Kidney (tissue), 13 donors: ENCODE measurements at regions not wholly inside any gene's neighbourhood (a gene's known extent, or its start where the extent isn't known, plus 50 kb on each side); places are given as distances from the start of the nearest gene placed in this dataset.

Source experiments
- DNase-seq, 5 donors: peaks; one replicate each; pipeline ENCODE4 v3.0.0-alpha.2; 2013 to 2020
- FAIRE-seq: peaks from 2 replicates; lab custom pipeline; 2012; peaks lifted over from hg19 to GRCh38; lab: Jason Lieb, UNC
- H3K27ac ChIP-seq, 2 donors: one replicate each; pipeline ENCODE4 v1.7.0; 2013; ENCODE audit warnings: low read depth in 2 of 2, low read length in 2 of 2, inconsistent platforms in 1 of 2
- H3K27me3 ChIP-seq: one replicate; pipeline ENCODE4 v1.7.1; 2013; ENCODE audit warnings: low read length, inconsistent platforms; ENCODE audit not compliant: control insufficient read depth, insufficient read depth
- H3K36me3 ChIP-seq, 3 donors: one replicate each; pipeline versions ENCODE4 v1.7.0 to v1.7.1; 2013; ENCODE audit warnings: low read length in 3 of 3, control low read depth in 1 of 3, inconsistent platforms in 1 of 3; ENCODE audit not compliant: insufficient read depth in 3 of 3, control insufficient read depth in 2 of 3
- H3K4me1 ChIP-seq, 3 donors: one replicate each; pipeline versions ENCODE4 v1.7.0 to v1.7.1; 2013; ENCODE audit warnings: low read length in 3 of 3, inconsistent platforms in 1 of 3, low read depth in 1 of 3; ENCODE audit not compliant: control insufficient read depth in 2 of 3, insufficient read depth in 2 of 3
- H3K4me3 ChIP-seq, 3 donors: one replicate each; pipeline versions ENCODE4 v1.7.0 to v1.8.1; 2013; ENCODE audit warnings: low read length in 3 of 3, control low read depth in 1 of 3, inconsistent platforms in 1 of 3
- H3K9ac ChIP-seq, 3 donors: one replicate each; pipeline versions ENCODE4 v1.7.0 to v1.7.1; 2013; ENCODE audit warnings: low read length in 3 of 3, control low read depth in 1 of 3, inconsistent platforms in 1 of 3
- H3K9me3 ChIP-seq, 3 donors: one replicate each; pipeline versions ENCODE4 v1.7.0 to v1.7.1; 2013; ENCODE audit warnings: low read length in 3 of 3, control low read depth in 1 of 3, inconsistent platforms in 1 of 3; ENCODE audit not compliant: control insufficient read depth in 2 of 3, insufficient read depth in 1 of 3
- intact Hi-C: fragments of 100-400 bp; cut with DNase I; formaldehyde crosslinking; loops from one replicate; pipeline ENCODE4 v1.11.1; 2022
- TF ChIP-seq, protein P1 (sequence below): IDR thresholded peaks from 3 replicates; pipeline ENCODE4 v1.5.1; 2012; ENCODE audit warnings: mild to moderate bottlenecking, moderate library complexity, borderline replicate concordance; ENCODE audit not compliant: insufficient read depth; ENCODE audit errors: extremely low read depth
- donor health status: control.
- donor health status: control.
- donor health status: control.
- donor health status: control.
- donor health status: control.
- donor health status: DM: yes; HTN: yes; CAD: no.
- donor health status: Normal renal cell carcinoma (clear cell type).

DNA sequence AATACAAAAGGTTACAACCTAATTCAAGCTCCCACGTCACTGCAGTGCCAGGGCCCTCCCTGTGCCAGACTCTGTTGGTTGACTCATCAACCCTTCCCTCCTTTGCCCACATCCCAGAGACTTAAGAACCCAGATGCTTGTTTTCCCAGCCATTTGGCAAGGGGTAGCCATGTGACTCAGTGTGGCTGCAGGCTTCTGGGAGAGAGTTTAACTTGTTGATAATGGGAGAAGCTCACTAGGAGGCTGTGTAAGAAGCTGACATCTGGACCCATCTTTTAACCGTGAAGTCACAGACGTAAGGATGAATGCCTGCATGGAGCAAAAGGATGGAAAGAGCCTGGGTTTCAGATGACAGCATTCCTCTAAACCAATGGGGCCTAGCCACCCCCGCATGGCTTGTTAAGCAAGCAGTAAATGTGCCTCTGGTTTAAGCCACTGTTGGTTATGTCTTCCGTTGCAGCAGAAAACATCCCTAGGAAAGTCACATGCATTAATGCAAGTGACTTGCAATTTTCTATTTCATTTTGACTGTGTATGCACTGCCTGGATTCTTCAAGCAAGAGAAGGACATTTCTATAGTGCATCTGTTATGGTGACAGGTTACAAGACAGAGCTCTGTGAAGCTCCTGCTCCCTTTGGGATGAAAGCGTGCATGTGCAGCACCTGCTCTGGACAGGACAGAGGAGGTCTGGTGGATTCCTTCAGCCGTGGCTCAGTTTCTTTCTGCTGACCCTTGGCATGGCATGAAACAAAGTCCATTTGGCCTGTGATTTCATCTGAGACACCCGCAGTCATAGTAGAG, 57.5 kb upstream of the CREB5 start:
- H3K4me3 ChIP-seq, result no peak overlapping the region
- H3K9ac ChIP-seq, result no peak overlapping the region
- DNase-seq, result peak in 4 of 5 donors; percentile 78 to 95 (median 92)
- no peaks in the 10 kb centered on the region for H3K9me3 ChIP-seq
- TF ChIP-seq, protein P1, sequence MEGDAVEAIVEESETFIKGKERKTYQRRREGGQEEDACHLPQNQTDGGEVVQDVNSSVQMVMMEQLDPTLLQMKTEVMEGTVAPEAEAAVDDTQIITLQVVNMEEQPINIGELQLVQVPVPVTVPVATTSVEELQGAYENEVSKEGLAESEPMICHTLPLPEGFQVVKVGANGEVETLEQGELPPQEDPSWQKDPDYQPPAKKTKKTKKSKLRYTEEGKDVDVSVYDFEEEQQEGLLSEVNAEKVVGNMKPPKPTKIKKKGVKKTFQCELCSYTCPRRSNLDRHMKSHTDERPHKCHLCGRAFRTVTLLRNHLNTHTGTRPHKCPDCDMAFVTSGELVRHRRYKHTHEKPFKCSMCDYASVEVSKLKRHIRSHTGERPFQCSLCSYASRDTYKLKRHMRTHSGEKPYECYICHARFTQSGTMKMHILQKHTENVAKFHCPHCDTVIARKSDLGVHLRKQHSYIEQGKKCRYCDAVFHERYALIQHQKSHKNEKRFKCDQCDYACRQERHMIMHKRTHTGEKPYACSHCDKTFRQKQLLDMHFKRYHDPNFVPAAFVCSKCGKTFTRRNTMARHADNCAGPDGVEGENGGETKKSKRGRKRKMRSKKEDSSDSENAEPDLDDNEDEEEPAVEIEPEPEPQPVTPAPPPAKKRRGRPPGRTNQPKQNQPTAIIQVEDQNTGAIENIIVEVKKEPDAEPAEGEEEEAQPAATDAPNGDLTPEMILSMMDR, result no peak
- H3K27me3 ChIP-seq, result no peaks in the 10 kb centered on the region
- FAIRE-seq, result no peak
- no peaks in the 10 kb centered on the region for H3K4me1 ChIP-seq
- H3K36me3 ChIP-seq, result no peaks in the 10 kb centered on the region
- intact Hi-C loops, result no loop called here
- no peak overlapping the region for H3K27ac ChIP-seq

DNA sequence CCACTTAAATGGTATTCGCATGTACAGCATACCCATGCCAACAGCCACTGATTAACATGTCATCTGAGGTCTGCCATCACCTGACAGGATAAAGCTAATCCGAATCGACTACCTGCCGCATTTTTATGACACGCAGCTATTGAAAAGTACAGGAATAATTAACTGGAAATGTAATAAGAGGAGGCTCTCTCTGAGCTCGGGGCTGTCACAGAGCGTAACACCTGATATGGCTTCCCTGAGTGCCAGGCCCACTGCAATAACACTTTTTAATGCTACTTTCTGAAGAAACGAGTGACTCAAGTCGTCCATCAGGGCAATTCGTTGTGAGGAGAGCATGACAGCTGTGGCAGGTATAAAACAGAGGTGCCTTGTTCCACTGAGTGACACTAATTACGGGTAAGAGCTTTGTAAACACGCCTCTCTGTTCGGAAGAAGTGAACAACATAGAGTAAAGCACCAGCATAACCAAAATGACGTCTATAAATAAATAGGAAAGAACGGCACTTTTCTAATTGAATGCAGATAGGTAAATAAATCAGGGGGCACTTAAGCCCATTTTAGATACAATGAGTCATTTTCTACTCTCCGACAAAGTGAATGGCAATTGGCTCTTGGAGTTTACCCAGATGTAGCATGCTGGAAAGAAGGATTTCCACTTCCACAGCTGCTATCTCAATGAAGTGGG, 56.5 kb upstream of the CREB5 start:
- FAIRE-seq, result no peak
- no peaks in the 10 kb centered on the region for H3K9me3 ChIP-seq

DNA sequence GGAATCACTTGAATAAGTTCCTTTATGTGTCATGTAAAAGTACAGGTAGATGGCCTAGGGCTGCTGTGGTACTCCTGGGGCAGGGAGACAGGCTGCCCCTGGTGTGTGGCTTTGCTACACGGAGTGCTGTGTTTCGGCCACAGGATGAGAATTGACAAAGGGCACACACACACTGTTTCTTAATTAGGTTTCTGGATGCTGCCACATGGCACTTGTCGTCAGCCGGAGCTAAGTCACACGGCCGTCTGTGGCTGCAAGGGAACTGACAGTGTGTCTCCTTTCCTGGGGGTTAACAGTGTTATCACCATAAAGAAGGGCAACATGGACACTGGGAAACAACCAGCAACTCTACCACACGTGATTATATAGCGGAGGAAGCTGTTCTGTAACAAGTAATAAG, 55.7 kb upstream of the CREB5 start:
- intact Hi-C loops, result no loop called here
- FAIRE-seq, result no peak

More for the DNA sequence above, 56.5 kb upstream of the CREB5 start:
- no peaks in the 10 kb centered on the region for H3K36me3 ChIP-seq
- no peaks in the 10 kb centered on the region for H3K4me1 ChIP-seq
- H3K9ac ChIP-seq, result no peak overlapping the region
- H3K27me3 ChIP-seq, result no peaks in the 10 kb centered on the region
- DNase-seq, result peak in 4 of 5 donors; percentile 48 to 69 (median 60)
- intact Hi-C loops, result no loop called here
- TF ChIP-seq, protein P1, result no peak
- H3K27ac ChIP-seq, result no peak overlapping the region
- H3K4me3 ChIP-seq, result no peak overlapping the region

More for the DNA sequence above, 55.7 kb upstream of the CREB5 start:
- H3K36me3 ChIP-seq, result no peaks in the 10 kb centered on the region
- H3K4me3 ChIP-seq, result no peak overlapping the region
- no peak overlapping the region for H3K9ac ChIP-seq
- no peaks in the 10 kb centered on the region for H3K4me1 ChIP-seq
- no peak for DNase-seq
- H3K27me3 ChIP-seq, result no peaks in the 10 kb centered on the region
- no peak overlapping the region for H3K27ac ChIP-seq
- TF ChIP-seq, protein P1, result no peak
- no peaks in the 10 kb centered on the region for H3K9me3 ChIP-seq
